H9 (cell line): ENCODE measurements at regions not wholly inside any gene's neighbourhood (a gene's known extent, or its start where the extent isn't known, plus 50 kb on each side); places are given as distances from the start of the nearest gene placed in this dataset.

Experiments
- DNase-seq: peaks from one replicate; pipeline ENCODE4 v3.0.0-alpha.2; 2017
- H2AFZ ChIP-seq: one replicate; pipeline ENCODE4 v1.6.1; 2013; ENCODE audit warnings: mild to moderate bottlenecking, low read length, control low read depth, moderate library complexity
- H2AK5ac ChIP-seq: 2 replicates; pipeline ENCODE4 v1.6.1; 2013; ENCODE audit warnings: low read length, control low read depth, mixed read lengths; ENCODE audit not compliant: insufficient read length
- H2BK120ac ChIP-seq: one replicate; pipeline ENCODE4 v1.6.1; 2013; ENCODE audit warnings: low read depth, mild to moderate bottlenecking, low read length, control low read depth, inconsistent platforms; ENCODE audit not compliant: poor library complexity, severe bottlenecking
- H2BK12ac ChIP-seq: 2 replicates; pipeline ENCODE4 v1.6.1; 2013; ENCODE audit warnings: low read length, control low read depth, mixed read lengths, low read depth; ENCODE audit not compliant: insufficient read length
- H2BK15ac ChIP-seq: 2 replicates; pipeline ENCODE4 v1.6.1; 2013; ENCODE audit warnings: low read depth, low read length, control low read depth
- H2BK20ac ChIP-seq: one replicate; pipeline ENCODE4 v1.6.1; 2013; ENCODE audit warnings: low read depth, mild to moderate bottlenecking, low read length, control low read depth, inconsistent platforms; ENCODE audit not compliant: poor library complexity, severe bottlenecking
- H2BK5ac ChIP-seq: 2 replicates; pipeline ENCODE4 v1.6.1; 2013; ENCODE audit warnings: low read length, control low read depth, mixed read lengths; ENCODE audit not compliant: insufficient read length
- H3K14ac ChIP-seq: 2 replicates; pipeline ENCODE4 v1.6.1; 2013; ENCODE audit warnings: low read length, control low read depth; ENCODE audit not compliant: insufficient read depth
- H3K18ac ChIP-seq: 2 replicates; pipeline ENCODE4 v1.6.1; 2013; ENCODE audit warnings: low read depth, mild to moderate bottlenecking, mixed read lengths, low read length, control low read depth; ENCODE audit not compliant: insufficient read length
- H3K23ac ChIP-seq: 2 replicates; pipeline ENCODE4 v1.6.1; 2013; ENCODE audit warnings: low read length, control low read depth, mixed read lengths, low read depth; ENCODE audit not compliant: insufficient read length
- H3K23me2 ChIP-seq: 2 replicates; pipeline ENCODE4 v1.6.1; 2013; ENCODE audit warnings: low read depth, mild to moderate bottlenecking, mixed read lengths, low read length, control low read depth; ENCODE audit not compliant: insufficient read length, poor library complexity, severe bottlenecking
- H3K27ac ChIP-seq: 2 replicates; pipeline ENCODE4 v1.5.1; 2013; ENCODE audit warnings: low read length, control low read depth, mixed read lengths, low read depth; ENCODE audit not compliant: insufficient read length
- H3K27me3 ChIP-seq: 2 replicates; pipeline ENCODE4 v1.6.1; 2013; ENCODE audit warnings: low read length, control low read depth, inconsistent platforms; ENCODE audit not compliant: insufficient read depth
- H3K4ac ChIP-seq: 2 replicates; pipeline ENCODE4 v1.6.1; 2013; ENCODE audit warnings: low read depth, mild to moderate bottlenecking, control low read depth, inconsistent platforms, low read length, moderate library complexity
- H3K4me1 ChIP-seq: 2 replicates; pipeline ENCODE4 v1.6.1; 2013; ENCODE audit warnings: low read length, control low read depth, inconsistent platforms; ENCODE audit not compliant: insufficient read depth
- H3K4me2 ChIP-seq: 2 replicates; pipeline ENCODE4 v1.6.1; 2013; ENCODE audit warnings: low read length, control low read depth, mixed read lengths; ENCODE audit not compliant: insufficient read length, insufficient read depth
- H3K56ac ChIP-seq: 2 replicates; pipeline ENCODE4 v1.6.1; 2013; ENCODE audit warnings: low read depth, mild to moderate bottlenecking, mixed read lengths, low read length, control low read depth; ENCODE audit not compliant: insufficient read length
- H3K79me1 ChIP-seq: 2 replicates; pipeline ENCODE4 v1.6.1; 2013; ENCODE audit warnings: low read depth, mild to moderate bottlenecking, moderate library complexity, low read length, control low read depth, inconsistent platforms; ENCODE audit not compliant: insufficient read depth, poor library complexity, severe bottlenecking
- H3K79me2 ChIP-seq: 2 replicates; pipeline ENCODE4 v1.6.1; 2013; ENCODE audit warnings: low read length, control low read depth, inconsistent platforms; ENCODE audit not compliant: insufficient read depth
- H3K9ac ChIP-seq: 2 replicates; pipeline ENCODE4 v1.6.1; 2013; ENCODE audit warnings: low read length, control low read depth, mixed read lengths; ENCODE audit not compliant: insufficient read length; ENCODE audit errors: extremely low read depth
- H3K9me3 ChIP-seq: one replicate; pipeline ENCODE4 v1.6.1; 2013; ENCODE audit warnings: low read depth, low read length, inconsistent platforms; ENCODE audit not compliant: control insufficient read depth
- H3T11ph ChIP-seq: one replicate; pipeline ENCODE4 v1.6.1; 2013; ENCODE audit warnings: mild to moderate bottlenecking, low read length, control low read depth, inconsistent platforms
- H4K20me1 ChIP-seq: one replicate; pipeline ENCODE4 v1.6.1; 2013; ENCODE audit not compliant: control insufficient read depth, insufficient read length, insufficient read depth
- H4K5ac ChIP-seq: 2 replicates; pipeline ENCODE4 v1.6.1; 2013; ENCODE audit warnings: low read depth, mild to moderate bottlenecking, mixed read lengths, low read length, control low read depth; ENCODE audit not compliant: insufficient read length
- H4K8ac ChIP-seq: replicated peaks from 2 replicates; pipeline ENCODE4 v1.6.1; 2013; ENCODE audit warnings: low read length, control low read depth, mixed read lengths, low read depth; ENCODE audit not compliant: insufficient read length
- H4K91ac ChIP-seq: 2 replicates; pipeline ENCODE4 v1.6.1; 2013; ENCODE audit warnings: low read depth, mild to moderate bottlenecking, moderate library complexity, mixed read lengths, low read length, control low read depth; ENCODE audit not compliant: insufficient read length
- H3K27ac Mint-ChIP-seq, 3 experiments: 2 replicates in 2 of 3; 3 replicates in 1 of 3; pipeline ENCODE4 v1.8.0; 2020 to 2021; ENCODE audit warnings: mixed read lengths in 3 of 3, mild to moderate bottlenecking in 1 of 3, moderate library complexity in 1 of 3
- H3K27me3 Mint-ChIP-seq: 2 replicates; pipeline ENCODE4 v1.8.0; 2021; ENCODE audit warnings: low read depth, mild to moderate bottlenecking, moderate library complexity, mixed read lengths
- H3K36me3 Mint-ChIP-seq, 3 experiments: 2 replicates in 2 of 3; 3 replicates in 1 of 3; pipeline ENCODE4 v1.8.0; 2020 to 2021; ENCODE audit warnings: low read depth in 3 of 3, mixed read lengths in 3 of 3; ENCODE audit not compliant: insufficient read depth in 1 of 3
- H3K4me1 Mint-ChIP-seq, 2 experiments: 2 replicates each; pipeline ENCODE4 v1.8.0; 2020; ENCODE audit warnings: mixed read lengths in 2 of 2
- H3K4me3 Mint-ChIP-seq, 2 experiments: 2 replicates in 1 of 2; 3 replicates in 1 of 2; pipeline ENCODE4 v1.8.0; 2020 to 2021; ENCODE audit warnings: mild to moderate bottlenecking in 2 of 2, mixed read lengths in 2 of 2, moderate library complexity in 1 of 2
- H3K9me3 Mint-ChIP-seq, 2 experiments: 2 replicates in 1 of 2; 3 replicates in 1 of 2; pipeline ENCODE4 v1.8.0; 2020; ENCODE audit warnings: mild to moderate bottlenecking in 2 of 2, mixed read lengths in 2 of 2, moderate library complexity in 1 of 2
- CTCF ChIP-seq: fragments of 200-600 bp; sonication (generic); conservative IDR thresholded peaks from 3 replicates; pipeline ENCODE4 v1.8.0; 2021; ENCODE audit warnings: antibody characterized with exemption, mild to moderate bottlenecking
- WGBS: extraction: QIAGEN DNeasy Blood & Tissue Kit; methylation state at CpG from one replicate; pipeline ENCODE4 v1.1.7; 2013; ENCODE audit warnings: missing lambda C conversion rate, low lambda C conversion rate, mixed read lengths; ENCODE audit not compliant: insufficient read length; ENCODE audit errors: extremely low coverage; 5-methylcytosine and 5-hydroxymethylcytosine counted together

GRCh38 chr10:128185627-128186026 is 59.4 kb upstream of the MKI67 start:
- Histone ChIP-seq H3K4me2 (peak overlapping the region; percentile 49), H3K9me3 (no peaks in the 10 kb centered on the region), H3K79me1 (no peaks in the 10 kb centered on the region), H3K4ac (no peak overlapping the region), H4K91ac (no peak overlapping the region), H3K27me3 (no peaks in the 10 kb centered on the region), H4K20me1 (no peaks in the 10 kb centered on the region), H3K56ac (no peak overlapping the region), H3K14ac (no peak overlapping the region), H2BK12ac (no peak overlapping the region), H2AFZ (no peak overlapping the region), H2AK5ac (no peak overlapping the region), H4K8ac (no peak overlapping the region), H3K79me2 (no peaks in the 10 kb centered on the region), H3K4me1 (peaks cover 11% of the 10 kb centered on the region; the same call in 1 of the 2 replicates), H2BK5ac (no peak overlapping the region), H3K9ac (no peak overlapping the region), H2BK20ac (no peak overlapping the region), H2BK120ac (no peak overlapping the region), H3K23me2 (no peaks in the 10 kb centered on the region), H4K5ac (no peak overlapping the region), H2BK15ac (no peak overlapping the region), H3K18ac (no peak overlapping the region), H3K23ac (no peak overlapping the region), H3T11ph (no peak overlapping the region), H3K27ac (no peak overlapping the region)
- WGBS: no CpG with 5 or more reads among the region's 1 CpG
- peaks cover 35 to 37% of the 10 kb centered on the region in 2 experiments for H3K4me1 Mint-ChIP-seq
- H3K36me3 Mint-ChIP-seq: peaks cover 3 to 18% (median 6%) of the 10 kb centered on the region in 3 experiments; a peak in 6 of 7 replicates
- H3K27me3 Mint-ChIP-seq: no peaks in the 10 kb centered on the region; the same call in none of the 2 replicates
- H3K9me3 Mint-ChIP-seq: peaks cover 14 to 20% of the 10 kb centered on the region in 2 experiments
- no peak overlapping the region for H3K27ac Mint-ChIP-seq
- no peak for DNase-seq
- no peak overlapping the region for H3K4me3 Mint-ChIP-seq
- TF ChIP-seq CTCF: no peak
